OCI-LY1 (cell line): ENCODE measurements at regions not wholly inside any gene's neighbourhood (a gene's known extent, or its start where the extent isn't known, plus 50 kb on each side); places are given as distances from the start of the nearest gene placed in this dataset.
"Not testable (repeated sequence)": the region's sequence is repeated elsewhere in the genome, so short reads cannot be mapped to it uniquely, and the experiment has no call there.

Experiments
- H2AFZ ChIP-seq: fragments of 200-600 bp; sonication (generic), shearing (Covaris generic); 2 replicates; pipeline ENCODE4 v1.6.0; 2014; ENCODE audit warnings: antibody characterized with exemption, mild to moderate bottlenecking, low read length
- H3F3A ChIP-seq: fragments of 200-600 bp; sonication (generic), shearing (Covaris generic); 2 replicates; pipeline ENCODE4 v1.6.0; 2014; ENCODE audit warnings: mild to moderate bottlenecking, antibody characterized with exemption, low read length, moderate library complexity; ENCODE audit not compliant: insufficient read depth
- H3K27ac ChIP-seq: fragments of 200-600 bp; sonication (generic); 2 replicates; pipeline ENCODE4 v1.5.1; 2014; ENCODE audit warnings: low read length, mixed run types, mild to moderate bottlenecking, low read depth; ENCODE audit not compliant: poor library complexity, severe bottlenecking
- H3K27me3 ChIP-seq: fragments of 200-600 bp; sonication (generic); 2 replicates; pipeline ENCODE4 v1.6.0; 2014; ENCODE audit warnings: antibody characterized with exemption, mild to moderate bottlenecking, low read length, moderate library complexity; ENCODE audit not compliant: insufficient read depth
- H3K36me3 ChIP-seq: fragments of 200-600 bp; sonication (generic); 2 replicates; pipeline ENCODE4 v1.6.1; 2014; ENCODE audit warnings: mild to moderate bottlenecking, antibody characterized with exemption, low read length, moderate library complexity, mixed read lengths; ENCODE audit not compliant: insufficient read depth
- H3K4me1 ChIP-seq: fragments of 200-600 bp; sonication (generic); 2 replicates; pipeline ENCODE4 v1.5.1; 2014; ENCODE audit warnings: mild to moderate bottlenecking, low read length, moderate library complexity; ENCODE audit not compliant: insufficient read depth, severe bottlenecking
- H3K4me2 ChIP-seq: fragments of 200-600 bp; sonication (generic), shearing (Covaris generic); 2 replicates; pipeline ENCODE4 v1.6.1; 2014; ENCODE audit warnings: low read length
- H3K4me3 ChIP-seq: fragments of 200-600 bp; sonication (generic); 2 replicates; pipeline ENCODE4 v1.5.1; 2014; ENCODE audit warnings: low read length, low read depth, mild to moderate bottlenecking, mixed read lengths; ENCODE audit not compliant: poor library complexity, severe bottlenecking
- H3K79me2 ChIP-seq: fragments of 200-600 bp; shearing (Covaris generic); 2 replicates; pipeline ENCODE4 v1.6.1; 2016; ENCODE audit warnings: mixed run types, low read length, mixed read lengths; ENCODE audit not compliant: insufficient read depth
- H3K9ac ChIP-seq: fragments of 200-600 bp; sonication (generic), shearing (Covaris generic); 2 replicates; pipeline ENCODE4 v1.6.1; 2014; ENCODE audit warnings: mild to moderate bottlenecking, low read length, mixed read lengths
- H3K9me2 ChIP-seq: fragments of 200-600 bp; sonication (generic), shearing (Covaris generic); 2 replicates; pipeline ENCODE4 v1.6.1; 2014; ENCODE audit warnings: low read depth, mild to moderate bottlenecking, low read length, mixed read lengths
- H3K9me3 ChIP-seq: fragments of 200-600 bp; shearing (Covaris generic); 2 replicates; pipeline ENCODE4 v1.6.1; 2014; ENCODE audit warnings: low read length, mixed read lengths
- H4K20me1 ChIP-seq: fragments of 200-600 bp; sonication (generic), shearing (Covaris generic); 2 replicates; pipeline ENCODE4 v1.6.0; 2016; ENCODE audit warnings: mild to moderate bottlenecking, low read length; ENCODE audit not compliant: insufficient read depth
- TF ChIP-seq, protein P1 (sequence below): fragments of 200-600 bp; sonication (generic), shearing (Covaris generic); IDR thresholded peaks from 2 replicates; pipeline ENCODE4 v1.5.1; 2017; ENCODE audit warnings: mild to moderate bottlenecking, antibody characterized with exemption, low read length, moderate library complexity, mixed read lengths

DNA sequence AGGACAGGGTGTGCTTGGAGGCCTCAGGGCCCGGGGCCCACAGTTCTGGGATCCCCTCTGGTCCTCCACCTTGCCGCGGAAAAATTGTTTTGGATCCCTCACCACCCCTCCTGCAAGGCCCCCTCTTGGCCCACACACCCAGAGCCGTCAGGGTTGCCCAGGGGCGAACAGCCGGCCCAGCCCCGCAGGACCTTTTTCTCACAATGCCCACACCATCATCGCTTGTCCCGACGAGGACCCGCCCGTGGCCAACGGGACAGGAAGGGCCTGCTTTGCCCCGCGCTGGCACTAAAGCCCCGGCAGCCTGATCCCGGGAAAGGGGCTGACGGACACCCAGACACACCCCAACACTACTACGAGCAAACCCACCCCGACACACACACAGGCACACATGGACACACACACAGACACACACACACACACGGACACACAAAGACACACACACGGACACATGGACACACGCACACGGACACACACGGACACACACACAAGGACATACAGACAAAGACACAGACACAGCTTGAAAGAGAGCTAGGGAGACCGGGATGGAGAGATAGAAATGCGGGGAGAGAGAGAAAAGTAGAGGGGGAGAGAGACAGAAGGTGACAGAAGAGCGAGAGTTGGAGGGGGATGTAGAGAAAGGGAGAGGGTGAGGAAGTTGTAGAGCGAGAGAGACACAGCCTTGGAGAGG lies 1493.5 kb upstream of the DEFB115 start:
- H3K27ac ChIP-seq = no peak overlapping the region
- H3K9me2 ChIP-seq = no peaks in the 10 kb centered on the region
- no peak overlapping the region for H3K4me3 ChIP-seq
- H3K27me3 ChIP-seq = no peaks in the 10 kb centered on the region
- no peaks in the 10 kb centered on the region for H3K4me1 ChIP-seq
- no peaks in the 10 kb centered on the region for H4K20me1 ChIP-seq
- H3K4me2 ChIP-seq = no peak overlapping the region
- no peaks in the 10 kb centered on the region for H3K9me3 ChIP-seq
- H3K36me3 ChIP-seq = no peaks in the 10 kb centered on the region
- H3K9ac ChIP-seq = no peak overlapping the region
- H3F3A ChIP-seq = no peaks in the 10 kb centered on the region
- H2AFZ ChIP-seq = no peak overlapping the region
- TF ChIP-seq, protein P1, sequence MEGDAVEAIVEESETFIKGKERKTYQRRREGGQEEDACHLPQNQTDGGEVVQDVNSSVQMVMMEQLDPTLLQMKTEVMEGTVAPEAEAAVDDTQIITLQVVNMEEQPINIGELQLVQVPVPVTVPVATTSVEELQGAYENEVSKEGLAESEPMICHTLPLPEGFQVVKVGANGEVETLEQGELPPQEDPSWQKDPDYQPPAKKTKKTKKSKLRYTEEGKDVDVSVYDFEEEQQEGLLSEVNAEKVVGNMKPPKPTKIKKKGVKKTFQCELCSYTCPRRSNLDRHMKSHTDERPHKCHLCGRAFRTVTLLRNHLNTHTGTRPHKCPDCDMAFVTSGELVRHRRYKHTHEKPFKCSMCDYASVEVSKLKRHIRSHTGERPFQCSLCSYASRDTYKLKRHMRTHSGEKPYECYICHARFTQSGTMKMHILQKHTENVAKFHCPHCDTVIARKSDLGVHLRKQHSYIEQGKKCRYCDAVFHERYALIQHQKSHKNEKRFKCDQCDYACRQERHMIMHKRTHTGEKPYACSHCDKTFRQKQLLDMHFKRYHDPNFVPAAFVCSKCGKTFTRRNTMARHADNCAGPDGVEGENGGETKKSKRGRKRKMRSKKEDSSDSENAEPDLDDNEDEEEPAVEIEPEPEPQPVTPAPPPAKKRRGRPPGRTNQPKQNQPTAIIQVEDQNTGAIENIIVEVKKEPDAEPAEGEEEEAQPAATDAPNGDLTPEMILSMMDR = no peak
- H3K79me2 ChIP-seq = no peaks in the 10 kb centered on the region

DNA sequence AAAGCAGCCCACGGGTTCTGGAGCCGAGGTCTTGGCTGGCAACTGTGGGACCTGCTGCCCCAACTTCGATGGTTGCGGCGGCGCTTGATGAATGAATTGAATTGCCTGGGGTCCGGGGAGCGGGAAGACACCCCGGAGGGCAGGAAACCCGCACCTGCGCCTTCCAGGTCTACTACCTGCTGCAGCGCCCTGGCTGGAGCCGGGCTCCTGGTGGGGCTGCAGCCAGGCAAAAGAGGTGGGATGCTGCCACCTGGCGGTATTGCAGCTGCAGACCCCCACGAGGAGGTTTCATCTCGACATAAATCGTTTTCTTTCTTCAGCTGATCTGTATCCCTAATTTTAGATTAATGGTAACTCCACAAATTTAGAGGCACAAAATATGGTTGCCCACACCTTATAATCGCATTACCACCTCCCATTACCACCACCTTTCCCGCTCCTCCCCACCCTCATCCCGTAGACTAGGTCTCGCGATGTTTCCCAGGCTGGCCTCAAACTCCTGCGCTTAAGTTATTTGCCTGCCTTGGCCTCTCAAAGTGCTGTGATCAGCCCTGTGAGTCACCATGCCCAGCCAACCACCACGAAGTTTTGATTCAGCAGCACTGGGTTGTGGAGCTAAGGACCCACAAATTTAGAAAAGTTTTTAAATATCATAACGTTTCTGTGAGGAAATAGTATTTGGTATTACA lies 1492.4 kb upstream of the DEFB115 start:
- not testable (repeated sequence) for H2AFZ ChIP-seq, H3K4me1 ChIP-seq, H4K20me1 ChIP-seq, H3K4me2 ChIP-seq, H3K9me3 ChIP-seq, H3F3A ChIP-seq, H3K9me2 ChIP-seq, H3K27me3 ChIP-seq, H3K79me2 ChIP-seq, H3K4me3 ChIP-seq, H3K9ac ChIP-seq, H3K36me3 ChIP-seq, H3K27ac ChIP-seq
- TF ChIP-seq, protein P1 = peak; percentile 66

DNA sequence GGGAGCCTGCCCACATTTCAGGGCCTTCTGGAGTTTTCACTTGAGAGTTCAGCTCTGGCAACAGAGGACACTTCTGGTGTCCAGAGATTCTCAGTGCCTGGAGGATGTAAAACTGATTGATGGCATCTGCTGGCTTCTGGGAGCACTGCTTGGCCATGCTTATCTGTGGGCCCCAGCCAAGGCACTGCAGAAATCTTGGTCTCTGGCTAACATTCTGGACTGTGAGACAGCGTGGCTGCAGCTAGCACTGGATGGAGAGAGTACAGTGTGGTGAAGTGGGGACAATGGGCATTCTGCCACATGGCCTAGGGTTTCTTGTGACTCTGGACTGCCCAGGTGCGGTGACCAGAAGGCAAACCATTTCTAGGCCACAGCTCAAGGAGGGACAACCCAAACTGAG lies 1479.4 kb upstream of the DEFB115 start:
- H3K9ac ChIP-seq, H3K9me2 ChIP-seq, H3K36me3 ChIP-seq, H3K79me2 ChIP-seq, H3K4me1 ChIP-seq, H3K27me3 ChIP-seq, H3K4me2 ChIP-seq, H4K20me1 ChIP-seq, H2AFZ ChIP-seq, H3K27ac ChIP-seq, H3F3A ChIP-seq, H3K9me3 ChIP-seq, H3K4me3 ChIP-seq: not testable (repeated sequence)

DNA sequence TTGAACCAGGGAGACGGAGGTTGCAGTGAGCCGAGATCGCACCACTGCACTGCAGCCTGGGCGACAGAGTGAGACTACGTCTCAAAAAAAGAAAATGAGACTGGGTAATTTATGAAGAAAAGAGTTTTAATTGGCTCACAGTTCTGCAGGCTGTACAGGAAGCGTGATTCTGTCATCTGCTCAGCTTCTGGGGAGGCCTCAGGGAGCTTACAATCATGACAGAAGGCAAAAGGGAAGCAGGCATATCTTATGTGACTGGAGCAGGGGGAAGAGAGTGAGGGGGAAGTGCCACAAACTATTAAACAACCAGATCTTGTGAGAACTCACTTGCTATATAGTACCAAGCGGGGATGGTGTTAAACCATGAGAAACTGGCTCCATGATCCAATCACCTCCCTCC lies 1476.2 kb upstream of the DEFB115 start:
- not testable (repeated sequence) for H3K79me2 ChIP-seq, H3K9ac ChIP-seq, H4K20me1 ChIP-seq, H2AFZ ChIP-seq, H3K9me3 ChIP-seq, H3K4me2 ChIP-seq, H3K4me3 ChIP-seq, H3K9me2 ChIP-seq, H3K36me3 ChIP-seq, H3K27ac ChIP-seq, H3F3A ChIP-seq, H3K4me1 ChIP-seq, H3K27me3 ChIP-seq

DNA sequence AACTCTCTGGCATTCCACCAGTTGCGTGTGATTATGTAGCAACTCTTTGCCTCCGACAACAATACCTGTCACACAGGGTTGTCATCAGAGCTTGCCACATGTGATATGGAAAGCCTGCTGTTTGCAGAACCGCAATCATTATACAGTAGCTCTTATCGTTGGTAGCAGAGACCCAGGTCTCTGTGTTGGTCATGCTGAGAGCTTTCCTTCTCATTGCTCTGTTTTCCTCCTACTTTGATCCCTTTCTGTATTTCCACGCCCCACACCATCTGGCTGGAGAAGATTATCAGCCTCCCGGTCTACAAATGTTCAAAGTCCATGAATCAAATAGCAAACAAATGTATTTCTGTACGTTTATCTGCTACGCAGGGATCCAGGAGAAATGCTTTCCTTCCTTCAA lies 1475.6 kb upstream of the DEFB115 start:
- not testable (repeated sequence) for H3K27me3 ChIP-seq, H2AFZ ChIP-seq, H3K9ac ChIP-seq, H3K9me2 ChIP-seq, H3K4me1 ChIP-seq, H3K27ac ChIP-seq, H3K9me3 ChIP-seq, H4K20me1 ChIP-seq, H3K4me3 ChIP-seq, H3K4me2 ChIP-seq, H3F3A ChIP-seq, H3K36me3 ChIP-seq, H3K79me2 ChIP-seq

DNA sequence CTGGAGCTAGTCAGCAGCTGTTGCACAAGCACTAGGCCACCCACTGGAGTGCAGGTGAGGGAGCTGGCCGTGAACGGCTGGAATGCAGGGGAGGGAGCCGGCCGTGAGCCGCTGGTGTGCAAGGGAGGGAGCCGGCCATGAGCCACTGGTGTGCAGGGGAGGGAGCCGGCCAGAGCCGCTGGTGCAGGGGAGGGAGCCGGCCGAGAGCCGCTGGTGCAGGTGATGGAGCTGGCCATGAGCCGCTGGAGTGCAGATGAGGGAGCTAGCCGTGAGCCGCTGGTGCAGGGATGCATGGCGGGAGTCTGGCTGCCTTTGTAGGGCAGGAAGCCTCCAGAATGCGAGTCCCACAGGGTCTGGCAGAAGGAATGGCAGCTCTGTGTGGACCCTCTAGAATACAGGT lies 1470.0 kb upstream of the DEFB115 start:
- not testable (repeated sequence) for H2AFZ ChIP-seq, H3K9me3 ChIP-seq, H3K4me2 ChIP-seq, H3K9ac ChIP-seq, H4K20me1 ChIP-seq, H3K9me2 ChIP-seq, H3K27me3 ChIP-seq, H3K4me1 ChIP-seq, H3K36me3 ChIP-seq, H3F3A ChIP-seq, H3K4me3 ChIP-seq, H3K27ac ChIP-seq, H3K79me2 ChIP-seq
